ENCODE measurements at regions not wholly inside any gene's neighbourhood (a gene's known extent, or its start where the extent isn't known, plus 50 kb on each side); places are given as distances from the start of the nearest gene placed in this dataset.

- no peak for TF ChIP-seq FOXM1 (IDR thresholded peaks at IDR 0.05; ENCODE audit: borderline replicate concordance)
- TF ChIP-seq BHLHE40 (IDR thresholded peaks at IDR 0.05; ENCODE audit: borderline replicate concordance) = no peak
- no peak for TF ChIP-seq SP1 (IDR thresholded peaks at IDR 0.05)
- no peak for TF ChIP-seq FOXA1 (IDR thresholded peaks at IDR 0.05)
- TF ChIP-seq ELF4 (IDR thresholded peaks at IDR 0.05) = no peak
- no peak for TF ChIP-seq NFRKB (IDR thresholded peaks at IDR 0.05)
- no peak for TF ChIP-seq HDGF (IDR thresholded peaks at IDR 0.05; ENCODE audit: borderline replicate concordance)
These were observed 137.2 kb upstream of the ADGRB3 start for GRCh38 chr6:68497927-68498326.
